HG03439 (cell line): ENCODE measurements at regions not wholly inside any gene's neighbourhood (a gene's known extent, or its start where the extent isn't known, plus 50 kb on each side); places are given as distances from the start of the nearest gene placed in this dataset.
"Not testable (repeated sequence)": the region's sequence is repeated elsewhere in the genome, so short reads cannot be mapped to it uniquely, and the experiment has no call there.

Experiments
- ATAC-seq: cut with Tn5 transposase; IDR thresholded peaks from one replicate; pipeline ENCODE4 v1.9.1; 2021; ENCODE audit warnings: mild to moderate bottlenecking, moderate library complexity; ENCODE audit not compliant: unreplicated experiment

DNA sequence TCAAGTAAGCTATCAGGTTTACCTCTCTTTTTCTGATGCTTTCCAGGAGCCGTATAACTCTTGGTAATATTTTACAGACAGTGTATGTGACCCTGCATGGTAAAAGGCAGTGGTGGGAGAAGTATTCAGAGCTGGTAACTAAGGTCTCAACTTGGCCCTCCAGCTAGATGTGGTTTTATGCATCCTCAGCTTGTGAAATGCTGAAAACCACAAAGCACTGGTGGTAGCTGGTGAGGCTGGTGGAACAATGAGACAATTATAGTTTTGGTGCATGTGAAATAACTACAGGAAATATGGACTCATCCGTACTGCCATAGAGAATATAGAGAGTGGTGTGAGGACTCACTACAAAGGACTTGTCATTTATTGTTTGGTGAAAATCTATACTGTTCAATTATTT, 383.0 kb upstream of the PCDH15 start:
- no peak for ATAC-seq

DNA sequence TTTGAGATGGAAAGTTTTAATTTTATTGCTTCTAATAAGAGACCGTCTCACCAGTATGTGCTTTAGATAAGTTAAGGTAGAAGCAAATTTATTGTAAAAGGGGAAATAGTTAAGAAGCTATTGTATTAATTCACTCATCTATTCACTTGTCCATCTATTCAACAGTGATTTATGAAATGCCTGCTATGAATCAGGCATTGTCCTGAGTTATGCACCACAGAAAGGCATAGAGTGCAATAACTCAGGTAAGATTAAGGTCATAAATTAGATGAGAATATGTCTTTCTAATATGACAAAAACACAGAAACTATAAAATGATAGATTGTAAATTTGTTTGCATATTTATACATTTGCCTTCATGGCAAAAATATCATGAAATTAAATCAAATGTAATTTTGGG, 379.3 kb upstream of the PCDH15 start:
- no peak for ATAC-seq

DNA sequence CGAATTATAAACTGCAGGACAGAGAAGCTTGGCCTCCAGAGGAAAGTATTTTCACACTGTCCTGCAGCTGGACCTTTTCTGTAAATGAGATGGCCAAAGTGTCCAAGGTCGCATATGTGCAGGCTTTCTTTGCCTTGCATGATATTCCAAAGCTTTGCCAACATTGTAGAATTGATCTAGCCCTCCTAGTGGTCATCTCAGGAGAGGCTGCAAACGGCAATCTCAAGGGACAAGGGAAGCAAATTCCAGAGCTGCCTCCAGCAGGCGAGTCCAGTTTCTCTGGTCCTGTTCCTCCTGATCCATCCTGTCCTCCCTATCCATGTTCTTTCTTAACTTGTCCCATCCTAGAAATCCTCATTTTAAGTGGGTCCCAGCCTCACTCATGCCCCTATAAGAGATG, 373.4 kb upstream of the PCDH15 start:
- no peak for ATAC-seq

DNA sequence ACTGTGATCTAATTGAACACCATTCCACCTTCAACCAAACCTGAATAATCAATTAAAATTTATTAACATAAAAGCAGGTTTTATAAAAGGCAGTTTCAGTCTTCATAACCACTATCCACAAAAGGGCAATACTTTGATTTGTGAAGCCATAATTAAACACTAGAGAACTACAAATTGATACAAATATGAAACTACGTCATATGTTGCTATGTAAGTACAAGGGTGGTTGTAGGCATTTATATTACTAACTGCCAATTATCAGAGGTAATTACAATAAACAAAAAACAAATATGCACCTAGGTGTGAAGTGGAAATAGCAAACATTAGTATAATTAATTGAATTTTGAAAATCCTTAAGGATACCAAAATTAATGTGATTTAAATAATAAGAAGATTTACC, 368.5 kb upstream of the PCDH15 start:
- no peak for ATAC-seq

DNA sequence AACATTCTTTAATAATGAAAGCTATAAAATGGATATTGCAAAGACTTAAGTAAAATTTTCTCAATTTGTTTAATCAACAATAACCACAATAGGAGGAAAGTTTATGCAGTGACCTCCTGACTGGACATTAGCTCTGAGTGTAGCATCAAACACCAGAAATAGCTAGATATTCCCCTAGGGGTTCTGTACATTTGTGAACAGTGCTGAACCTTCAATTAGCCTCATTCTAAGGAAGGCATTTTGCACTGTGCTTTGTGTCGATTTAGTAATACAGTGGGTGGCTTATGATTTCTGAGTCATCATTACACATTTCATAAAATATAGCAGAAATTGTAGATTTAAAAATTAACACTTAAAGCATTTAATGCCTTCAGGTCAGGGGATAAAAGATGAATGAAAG, 367.3 kb upstream of the PCDH15 start:
- no peak for ATAC-seq

DNA sequence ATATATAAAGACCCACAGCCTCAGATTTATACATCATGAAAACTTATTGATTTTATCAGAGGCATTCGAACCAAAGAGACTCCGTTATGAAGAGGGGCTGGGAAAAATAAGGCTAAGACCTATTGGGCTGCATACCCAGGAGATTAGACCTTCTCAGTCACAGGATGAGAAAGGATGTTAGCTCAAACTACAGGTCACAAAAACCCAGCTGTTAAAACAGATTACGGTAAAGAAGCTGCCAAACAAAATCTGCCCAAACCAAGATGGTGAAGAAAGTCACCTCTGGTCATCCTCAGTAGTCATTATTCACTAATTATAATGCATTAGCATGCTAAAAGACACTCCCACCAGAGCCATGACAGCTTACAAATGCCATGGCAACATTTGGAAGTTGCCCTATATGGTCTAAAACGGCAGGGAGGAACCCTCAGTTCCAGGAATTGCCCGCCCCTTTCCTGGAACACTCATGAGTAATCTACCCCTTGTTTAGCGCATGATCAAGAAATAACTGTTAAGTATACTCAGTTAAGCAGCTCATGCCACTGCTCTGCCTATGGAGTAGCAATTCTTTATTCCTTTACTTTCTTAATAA, 362.5 kb upstream of the PCDH15 start:
- ATAC-seq, result no peak

DNA sequence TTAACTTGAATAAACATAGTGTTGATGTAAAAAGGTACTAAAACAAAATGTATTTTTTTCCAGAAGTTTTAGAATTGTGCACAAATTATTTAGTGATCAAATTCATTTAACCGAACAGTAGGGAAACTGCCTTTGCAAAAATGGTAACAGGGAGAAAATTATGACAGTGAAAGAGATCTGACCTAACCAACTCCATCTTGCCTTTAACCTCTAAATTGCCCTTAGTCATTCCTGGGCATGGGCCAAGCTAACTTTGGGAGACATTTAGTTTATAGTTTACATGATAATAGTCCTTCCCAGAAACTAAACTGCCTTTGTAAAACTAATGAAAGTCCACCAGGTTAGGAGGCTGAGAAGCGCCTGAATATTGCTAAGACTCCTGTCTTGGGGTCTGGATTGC, 361.3 kb upstream of the PCDH15 start:
- not testable (repeated sequence) for ATAC-seq

DNA sequence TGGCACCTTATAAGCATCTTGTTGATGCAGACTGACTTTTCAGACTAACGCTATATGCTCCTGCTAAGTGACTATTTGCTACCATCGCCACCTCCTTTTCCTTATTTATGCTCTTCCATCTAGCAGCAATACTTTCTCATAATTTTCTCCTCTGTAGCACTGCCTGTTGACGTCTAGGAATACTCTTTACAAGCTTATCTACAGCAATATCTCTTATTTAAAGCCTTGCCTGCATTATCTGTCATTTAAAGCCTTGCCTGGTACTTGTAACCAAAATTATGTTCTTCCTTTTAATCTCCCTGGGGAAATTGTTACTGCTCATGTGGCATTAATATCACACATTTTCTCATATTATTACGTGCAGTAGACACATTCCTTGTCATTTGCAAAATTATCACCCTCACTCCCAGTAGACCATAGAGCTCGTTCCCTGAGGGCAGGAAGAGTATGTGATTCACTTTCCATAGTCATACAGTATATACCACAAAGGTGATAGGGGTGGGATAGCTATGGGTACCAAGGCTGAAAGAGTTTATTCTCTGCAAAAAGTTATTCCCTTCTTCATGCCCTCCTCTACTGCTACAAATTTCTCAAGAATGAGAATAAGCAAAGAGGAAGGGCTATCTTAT, 359.7 kb upstream of the PCDH15 start:
- no peak for ATAC-seq

DNA sequence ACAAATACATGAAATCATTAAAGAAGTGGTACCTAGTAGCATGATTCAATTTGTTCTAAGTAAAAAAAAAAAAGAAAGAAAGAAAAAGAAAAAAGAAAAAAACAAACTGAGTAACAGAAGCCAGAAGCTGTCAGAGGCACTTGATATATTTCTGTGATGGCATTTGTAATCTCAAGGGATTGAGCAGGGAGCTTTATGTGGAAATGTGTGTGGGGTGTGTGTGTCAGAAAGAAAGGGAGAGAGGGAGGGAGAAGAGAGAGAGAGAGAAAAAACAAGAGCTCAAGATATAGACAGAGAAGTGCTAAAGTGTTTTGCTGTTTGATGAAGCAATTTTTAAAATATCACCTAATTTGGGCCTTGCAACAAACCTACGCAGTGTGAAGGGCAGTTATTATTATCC, 357.6 kb upstream of the PCDH15 start:
- no peak for ATAC-seq

DNA sequence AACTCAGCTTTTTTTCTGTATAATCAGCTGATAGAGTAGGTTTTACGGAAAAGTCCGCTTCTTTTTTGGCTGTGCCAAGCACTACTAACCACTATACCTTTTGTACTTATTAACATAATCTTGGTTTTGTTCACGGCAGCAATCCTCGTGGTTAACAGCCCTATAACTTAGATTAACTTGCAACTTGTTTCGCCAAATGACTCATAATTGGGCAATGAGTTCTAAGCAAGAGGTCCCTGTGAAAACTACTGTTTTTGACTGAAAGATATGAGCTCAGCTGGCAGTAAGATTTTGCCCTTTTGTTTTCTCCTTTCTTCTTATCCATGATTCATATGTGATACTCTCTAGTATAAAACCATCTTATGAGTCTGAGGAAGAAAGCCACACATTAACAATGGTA, 345.0 kb upstream of the PCDH15 start:
- ATAC-seq, result no peak

DNA sequence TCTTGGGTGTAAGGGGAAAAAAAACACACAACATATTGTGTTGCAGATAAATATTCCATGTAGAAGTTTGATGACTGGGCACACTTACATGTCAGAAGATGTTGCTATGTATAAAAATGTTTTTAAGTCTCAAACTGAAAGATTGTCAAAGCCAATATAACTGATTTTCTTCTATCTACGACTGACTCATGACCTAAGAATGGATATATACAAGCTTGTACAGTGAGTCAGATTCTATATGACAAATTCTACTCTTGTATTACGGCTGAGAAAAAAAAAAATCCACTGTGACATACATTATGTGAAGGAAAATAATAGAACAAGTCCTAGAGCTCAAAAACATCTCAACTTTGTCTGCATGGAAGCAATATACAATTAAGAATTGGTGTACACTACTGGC, 343.0 kb upstream of the PCDH15 start:
- ATAC-seq, result no peak

DNA sequence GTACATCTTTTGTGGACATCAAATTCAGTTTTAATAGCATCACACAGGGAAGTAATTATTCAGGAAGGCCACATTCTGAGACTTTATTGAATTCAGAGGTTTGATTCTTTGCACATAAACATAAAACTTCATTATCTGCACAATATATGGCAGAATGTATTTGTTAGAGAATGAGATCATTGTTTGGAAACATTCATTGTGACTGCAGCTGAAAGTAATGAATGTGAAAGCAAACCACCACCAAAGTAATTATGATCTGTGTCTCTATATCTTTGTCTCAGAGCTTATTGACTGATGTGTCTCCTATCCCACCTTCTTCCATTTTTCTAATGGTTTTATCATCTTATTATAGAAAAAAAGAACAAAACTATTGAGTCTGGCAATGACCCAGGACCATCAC, 340.9 kb upstream of the PCDH15 start:
- no peak for ATAC-seq

DNA sequence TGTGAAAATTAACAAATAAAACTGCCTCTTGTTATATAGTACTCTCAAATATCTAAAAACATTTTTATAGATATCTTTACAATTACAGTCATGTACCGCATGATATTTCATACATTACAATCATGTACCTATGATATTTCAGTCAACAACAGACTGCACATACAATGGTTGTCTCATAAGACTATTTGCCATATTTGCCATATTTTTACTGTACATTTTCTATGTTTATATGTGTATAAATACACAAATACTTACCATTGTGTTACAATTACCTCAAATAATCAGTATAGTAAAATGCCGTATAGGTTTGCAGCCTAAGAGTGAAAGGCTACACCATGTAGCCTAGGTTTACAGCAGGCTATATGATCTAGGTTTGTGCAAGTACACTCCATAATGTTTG, 336.0 kb upstream of the PCDH15 start:
- no peak for ATAC-seq

DNA sequence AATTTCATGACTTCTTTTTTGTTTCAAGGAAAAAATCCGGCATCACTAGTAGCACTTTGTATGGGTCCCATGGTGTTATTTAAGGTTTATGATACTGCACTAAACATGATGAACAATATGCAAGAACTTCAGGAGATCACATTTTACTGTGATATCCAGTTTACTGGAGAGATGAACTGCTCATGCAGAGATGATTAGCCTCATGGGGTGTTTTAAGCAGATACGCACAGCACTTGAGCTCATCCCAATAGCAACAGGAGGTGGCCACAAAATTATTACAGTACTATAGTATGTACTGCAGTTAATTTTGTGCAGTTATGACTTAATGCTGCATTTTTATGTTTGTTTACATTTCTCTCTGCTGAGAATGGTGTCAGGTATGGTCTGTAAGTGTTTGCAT, 303.7 kb upstream of the PCDH15 start:
- ATAC-seq, result no peak

DNA sequence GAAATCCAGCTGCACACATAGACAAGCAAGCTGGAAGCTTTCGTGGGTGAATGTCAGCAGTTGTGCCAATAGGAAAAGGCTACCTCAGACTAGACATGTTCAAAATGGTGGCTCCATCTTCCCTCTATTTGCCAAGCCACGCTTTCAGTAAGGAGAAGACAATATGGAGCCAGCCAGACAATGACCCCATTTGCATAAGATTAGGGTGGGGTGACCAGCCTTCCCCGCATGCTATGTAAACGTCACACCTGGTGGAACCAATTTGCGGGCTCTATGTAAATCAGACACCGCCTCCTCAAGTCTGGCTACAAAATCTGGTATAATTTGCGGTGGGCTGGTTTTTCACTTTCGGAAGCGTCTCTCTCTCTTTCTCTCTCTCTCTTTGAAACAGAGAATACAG, 297.4 kb upstream of the PCDH15 start:
- ATAC-seq, result no peak

DNA sequence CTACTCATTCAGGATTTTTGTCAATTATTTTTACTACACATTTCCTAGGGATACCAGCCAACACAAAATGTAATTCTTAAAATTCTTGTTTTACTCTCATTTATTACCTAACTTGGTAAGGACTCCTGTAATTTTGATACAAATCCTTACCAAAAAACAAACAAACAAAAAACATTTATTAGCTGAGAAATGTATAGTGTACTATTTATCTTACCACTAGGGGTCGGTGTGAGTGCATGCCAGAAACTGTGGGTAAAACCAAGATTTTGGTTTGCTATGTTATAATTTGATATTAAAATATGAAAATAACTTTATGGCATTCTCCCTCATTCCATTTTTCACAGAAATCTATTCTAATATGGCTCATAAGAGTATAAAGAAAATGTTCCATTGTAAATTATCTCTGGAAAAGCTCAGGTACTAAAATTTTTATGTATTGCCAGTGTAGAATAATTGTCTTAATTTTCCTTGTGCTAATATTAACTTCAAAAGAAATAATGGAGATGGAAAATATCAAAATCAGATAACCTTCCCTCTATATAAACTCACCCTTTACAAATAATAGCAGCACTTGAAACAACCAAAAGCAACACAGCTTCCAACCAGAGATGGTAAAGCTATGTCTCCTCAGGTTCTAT, 290.8 kb upstream of the PCDH15 start:
- peak; percentile 58 for ATAC-seq

DNA sequence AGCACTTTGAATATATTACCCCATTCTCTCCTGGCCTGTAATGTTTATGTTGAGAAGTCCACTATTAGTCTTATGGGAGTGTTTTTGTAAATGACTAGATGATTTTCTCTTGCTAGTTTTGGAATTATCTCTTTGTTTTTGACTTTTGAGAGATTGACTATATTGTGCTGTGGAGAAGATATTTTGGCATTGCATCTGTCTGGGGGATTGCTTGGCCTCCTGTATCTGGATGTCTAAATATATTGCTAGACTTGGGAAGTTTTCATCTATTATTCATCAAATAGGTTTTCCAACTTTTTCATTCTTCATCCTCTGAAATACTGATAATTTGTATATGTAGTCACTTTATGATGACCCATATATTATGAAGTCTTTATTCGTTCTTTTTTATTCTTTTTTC, 277.1 kb upstream of the PCDH15 start:
- no peak for ATAC-seq

DNA sequence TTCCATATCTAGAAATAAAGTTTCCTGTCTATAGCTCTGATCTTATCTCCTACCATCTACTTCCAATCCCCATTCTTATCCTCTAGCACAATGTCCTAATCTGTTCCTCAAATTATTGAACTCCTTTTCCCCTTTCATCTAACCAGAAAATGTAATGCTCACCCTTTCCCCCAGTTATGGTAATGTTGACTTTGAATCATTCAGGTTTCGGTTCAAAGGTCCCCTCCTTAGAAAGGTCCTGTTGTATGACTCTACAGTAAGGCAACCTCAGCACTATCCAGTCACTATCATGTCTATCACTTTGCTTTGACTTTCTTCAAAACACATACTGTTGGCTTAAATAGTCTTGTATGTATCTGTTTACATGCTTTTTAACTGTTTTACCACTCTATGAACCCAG, 264.2 kb upstream of the PCDH15 start:
- ATAC-seq, result no peak

DNA sequence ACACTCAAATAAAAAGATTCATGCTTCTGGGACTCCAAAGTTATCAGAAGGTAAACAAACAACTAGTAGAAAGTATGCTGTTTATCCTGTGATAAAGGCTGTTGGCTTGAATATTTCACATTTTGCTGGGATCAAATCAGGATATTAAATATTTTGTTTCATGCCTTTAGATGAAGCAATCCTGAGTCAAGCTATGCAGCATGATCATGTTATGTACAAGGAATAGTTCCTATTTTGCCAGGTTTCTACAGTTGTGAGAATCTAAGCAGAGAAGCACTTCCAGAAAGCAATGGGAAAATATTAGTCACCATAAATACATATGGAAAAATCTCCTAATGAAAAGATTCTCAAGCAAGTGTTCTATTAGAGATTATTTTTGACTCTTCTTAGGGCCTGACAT, 262.8 kb upstream of the PCDH15 start:
- ATAC-seq, result no peak

DNA sequence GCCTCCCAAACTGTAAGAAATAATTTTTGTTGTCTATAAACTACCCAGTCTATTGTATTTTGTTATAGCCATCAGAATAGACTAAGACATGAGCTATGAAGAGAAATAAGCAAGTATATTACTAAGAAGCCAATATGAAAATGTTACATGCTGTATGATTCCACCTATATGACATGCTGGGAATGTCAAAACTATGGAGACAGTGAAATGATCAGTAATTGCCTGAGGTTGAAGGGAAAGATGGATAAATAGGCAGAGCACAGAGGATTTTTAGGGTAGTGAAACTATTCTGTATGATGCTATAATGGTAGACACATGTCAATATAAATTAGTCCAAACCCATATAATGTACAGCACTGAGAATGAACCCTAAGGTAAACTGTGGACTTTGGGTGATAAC, 261.3 kb upstream of the PCDH15 start:
- ATAC-seq, result no peak

DNA sequence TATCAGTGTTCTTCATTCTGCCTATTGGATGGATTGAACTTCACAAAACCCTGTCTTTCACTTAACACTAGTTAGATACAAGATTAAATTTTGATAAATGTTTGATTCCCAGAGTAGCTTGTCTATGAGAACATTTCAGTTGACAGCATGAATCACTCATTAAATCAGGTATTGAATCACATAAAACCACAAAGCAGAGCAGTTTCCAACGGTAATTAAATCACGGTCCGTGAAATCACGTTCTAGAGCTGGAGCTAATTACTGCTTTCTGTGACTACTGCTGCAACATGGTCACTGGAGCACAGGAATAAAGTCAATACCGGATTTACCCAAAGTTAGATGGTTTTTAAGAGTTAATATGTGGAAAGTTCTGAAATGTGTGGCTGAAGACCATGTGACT, 257.8 kb upstream of the PCDH15 start:
- ATAC-seq, result no peak

DNA sequence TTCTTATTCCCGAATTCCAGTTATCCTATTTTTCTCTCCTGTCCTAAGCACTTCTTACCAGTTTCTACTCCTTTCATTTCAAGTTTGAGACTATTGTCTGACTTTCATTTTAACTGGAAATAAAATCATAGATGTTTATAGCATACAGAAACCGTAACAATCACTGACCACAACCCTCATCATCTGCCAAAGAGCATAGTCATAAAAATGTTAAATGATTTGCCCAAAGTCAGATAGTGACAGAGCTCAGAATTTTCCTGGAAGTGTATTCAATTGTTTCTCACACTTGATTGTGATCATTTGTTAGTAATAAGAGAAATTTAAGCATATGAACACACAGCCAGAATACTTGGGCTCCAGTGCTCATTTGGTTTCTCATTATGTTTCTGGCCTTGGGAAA, 250.5 kb upstream of the PCDH15 start:
- ATAC-seq, result no peak
